GM12891 (cell line): ENCODE measurements at regions not wholly inside any gene's neighbourhood (a gene's known extent, or its start where the extent isn't known, plus 50 kb on each side); places are given as distances from the start of the nearest gene placed in this dataset.

Source experiments
- PAX5 ChIP-seq: IDR thresholded peaks from 2 replicates; pipeline ENCODE4 v1.6.1; 2011; ENCODE audit warnings: low read length, moderate library complexity, mild to moderate bottlenecking; ENCODE audit not compliant: insufficient read depth, severe bottlenecking
- POLR2A ChIP-seq: IDR thresholded peaks from 2 replicates; pipeline ENCODE4 v1.6.1; 2011; ENCODE audit warnings: low read depth, low read length, control low read depth
- POLR2AphosphoS5 ChIP-seq: IDR thresholded peaks from 2 replicates; pipeline ENCODE4 v1.6.1; 2011; ENCODE audit warnings: low read depth, low read length, control low read depth
- POU2F2 ChIP-seq: IDR thresholded peaks from 2 replicates; pipeline ENCODE4 v1.6.1; 2011; ENCODE audit warnings: low read depth, mild to moderate bottlenecking, control low read depth, low read length, moderate library complexity
- SPI1 ChIP-seq: IDR thresholded peaks from 2 replicates; pipeline ENCODE4 v1.6.1; 2011; ENCODE audit warnings: low read depth, low read length, control low read depth
- TAF1 ChIP-seq: IDR thresholded peaks from 2 replicates; pipeline ENCODE4 v1.6.1; 2011; ENCODE audit warnings: low read depth, low read length, control low read depth

DNA sequence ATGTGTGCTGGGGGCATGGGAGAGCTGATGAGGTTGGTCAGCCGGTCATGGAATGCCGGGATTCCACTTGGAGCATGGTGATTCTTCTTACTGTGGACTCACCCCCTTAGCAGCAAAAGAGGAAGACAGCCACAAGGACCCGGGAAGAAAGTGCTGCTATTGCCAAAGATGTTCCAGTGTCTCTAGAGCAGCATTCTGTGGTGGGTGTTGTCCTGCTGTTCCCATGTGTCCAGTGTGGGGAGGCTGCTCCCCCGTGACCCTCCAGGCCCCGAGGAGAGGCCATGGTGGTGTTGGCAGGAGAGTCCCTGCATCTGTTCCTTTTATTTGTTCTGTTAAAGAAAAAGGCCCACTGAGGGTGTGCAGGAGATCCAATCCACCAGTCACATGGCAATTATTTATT lies 499.4 kb downstream of the RPS24 start:
- no peak for TF ChIP-seq TAF1
- TF ChIP-seq POLR2AphosphoS5: no peak
- no peak for TF ChIP-seq POLR2A
- no peak for TF ChIP-seq PAX5
- no peak for TF ChIP-seq SPI1
- TF ChIP-seq POU2F2: no peak
